HG02763 (cell line): ENCODE measurements at regions not wholly inside any gene's neighbourhood (a gene's known extent, or its start where the extent isn't known, plus 50 kb on each side); places are given as distances from the start of the nearest gene placed in this dataset.
"Not testable (repeated sequence)": the region's sequence is repeated elsewhere in the genome, so short reads cannot be mapped to it uniquely, and the experiment has no call there.

Source experiments
- ATAC-seq: cut with Tn5 transposase; IDR thresholded peaks from one replicate; pipeline ENCODE4 v1.9.1; 2021; ENCODE audit warnings: mild to moderate bottlenecking, moderate library complexity; ENCODE audit not compliant: unreplicated experiment

DNA sequence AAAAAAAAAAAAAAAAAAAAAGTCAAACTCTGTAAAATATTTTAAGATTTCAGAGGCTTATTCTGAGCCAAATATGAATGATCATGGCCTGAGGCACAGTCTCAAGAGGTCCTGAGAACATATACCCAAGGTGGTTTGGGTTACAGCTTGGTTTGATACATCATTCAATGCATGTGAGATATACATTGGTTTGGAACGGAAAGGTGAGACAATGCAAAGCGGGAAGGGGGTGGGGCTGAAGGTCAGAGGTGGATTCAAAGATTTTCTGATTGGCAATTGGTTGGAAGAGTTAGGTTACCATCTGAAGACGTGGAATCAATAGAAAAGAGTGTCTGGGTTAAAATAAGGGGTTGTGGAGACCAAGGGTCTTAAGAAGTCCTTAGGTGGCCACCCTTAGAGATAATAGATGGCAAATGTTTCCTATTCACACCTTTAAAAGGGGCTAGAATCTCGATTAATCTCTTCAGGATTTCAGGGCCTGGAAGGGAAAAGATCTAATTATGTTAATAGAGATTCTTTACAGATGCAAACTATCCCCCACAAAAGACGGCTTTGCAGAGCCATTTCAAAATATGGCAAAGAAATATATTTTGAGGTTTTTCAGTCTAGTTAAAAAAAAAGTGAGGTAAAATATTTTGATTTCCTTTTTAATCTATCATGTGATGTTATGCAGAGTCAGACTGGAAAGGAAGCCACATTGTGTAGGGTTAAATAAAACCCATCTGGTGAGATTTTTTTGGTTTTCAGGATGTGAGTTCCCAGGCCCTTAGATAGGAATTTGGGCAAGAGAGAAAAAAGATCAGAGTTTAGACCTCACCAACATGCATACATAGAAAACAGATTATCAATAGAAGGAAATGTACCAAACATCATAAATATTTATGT is 173.8 kb upstream of the CNOT2 start:
- no peak for ATAC-seq

DNA sequence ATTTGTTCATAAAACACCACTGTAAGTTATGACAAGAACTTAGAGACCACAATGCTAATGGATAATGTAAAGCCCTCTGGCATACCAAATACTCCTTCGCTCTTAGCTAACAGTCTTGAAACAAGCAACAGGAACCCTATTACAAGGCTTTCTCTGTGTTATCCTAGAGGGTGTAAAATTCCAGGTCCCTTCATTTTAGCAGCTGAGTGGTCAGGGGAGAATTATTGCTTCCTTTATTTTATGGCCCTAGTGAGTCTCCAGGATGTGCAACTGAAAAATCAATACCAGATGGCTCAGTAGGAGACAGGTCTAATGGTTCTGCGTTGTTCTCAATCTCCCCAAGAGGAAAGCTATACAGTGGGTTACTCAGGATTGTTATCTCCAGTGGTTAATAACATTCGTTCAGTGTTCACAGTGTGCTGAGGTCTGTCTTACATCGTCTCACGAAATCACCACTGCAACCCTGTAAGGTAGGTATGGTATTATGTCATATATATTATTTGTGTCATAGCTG is 172.7 kb upstream of the CNOT2 start:
- no peak for ATAC-seq

DNA sequence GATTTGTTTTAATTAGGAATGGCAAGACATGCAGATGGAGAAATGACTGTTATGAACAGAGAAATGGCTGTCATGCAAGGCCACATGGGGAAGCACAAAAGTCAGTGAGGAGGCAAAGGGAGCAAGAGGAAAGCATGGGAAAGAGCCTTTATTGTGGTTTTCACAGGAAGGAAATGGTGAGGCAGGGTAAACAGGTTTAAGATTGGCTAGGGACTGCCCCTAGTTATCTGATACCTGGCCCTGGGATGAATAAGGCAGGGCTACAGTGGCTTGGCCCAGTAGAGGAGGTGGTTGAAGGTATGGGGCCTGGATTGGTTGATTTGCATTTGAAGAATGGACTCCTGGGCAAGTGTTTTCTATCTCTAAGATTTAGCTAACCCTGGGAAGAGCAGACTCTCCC is 168.7 kb upstream of the CNOT2 start:
- no peak for ATAC-seq

DNA sequence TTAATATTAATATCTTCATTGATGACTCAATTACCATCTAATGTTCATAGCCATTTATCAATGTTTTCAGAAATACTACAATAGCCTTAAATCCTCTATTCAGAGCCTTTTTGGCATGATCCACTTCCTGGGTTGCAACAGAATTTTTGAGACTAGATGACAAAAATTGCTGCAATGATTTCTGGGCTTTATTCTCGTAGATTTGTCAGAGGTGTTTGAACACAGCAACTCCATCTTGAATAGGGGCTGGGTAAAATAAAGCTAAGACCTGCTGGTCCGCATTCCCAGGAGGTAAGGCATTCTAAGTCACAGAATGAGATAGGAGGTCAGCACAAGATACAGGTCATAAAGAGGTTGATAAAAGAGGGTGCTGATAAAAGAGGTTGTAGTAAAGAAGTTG is 165.8 kb upstream of the CNOT2 start:
- no peak for ATAC-seq

DNA sequence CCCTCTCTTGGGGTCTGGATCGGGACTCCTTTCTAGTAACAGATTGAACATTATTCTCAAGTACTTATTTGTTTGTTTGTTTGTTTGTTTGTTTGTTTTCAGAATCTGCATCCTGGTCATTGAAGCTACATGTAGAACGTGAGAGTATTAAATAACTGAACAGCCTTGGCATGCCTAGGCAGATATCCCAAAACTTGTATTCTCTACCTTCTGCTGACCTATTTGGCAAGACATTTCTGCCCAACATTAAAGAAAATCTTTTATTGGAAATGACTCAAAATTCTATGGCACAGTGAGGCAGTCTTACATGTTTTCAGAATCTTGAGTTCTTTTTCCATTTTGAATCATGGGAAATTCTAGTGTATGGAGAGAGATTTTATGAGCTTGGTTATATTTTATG is 165.1 kb upstream of the CNOT2 start:
- no peak for ATAC-seq

DNA sequence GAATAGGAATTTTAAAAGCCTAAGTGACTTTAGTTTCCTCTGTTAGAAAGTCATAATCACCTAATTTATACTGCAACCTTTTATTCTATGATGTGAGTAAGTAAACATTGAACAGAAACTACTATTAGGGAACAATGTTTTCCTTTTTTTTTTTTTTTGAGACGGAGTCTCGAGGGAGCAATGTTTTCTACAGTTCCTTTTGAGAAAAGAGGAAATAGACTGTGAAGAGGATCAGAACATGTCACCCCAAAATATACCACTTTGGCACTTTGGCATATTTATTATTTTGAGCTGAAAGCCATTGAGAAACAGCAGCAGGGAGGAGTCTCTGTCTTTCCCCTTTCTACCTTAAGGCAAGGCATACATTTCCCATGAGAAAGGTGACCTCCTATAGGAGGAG is 162.7 kb upstream of the CNOT2 start:
- ATAC-seq = no peak

DNA sequence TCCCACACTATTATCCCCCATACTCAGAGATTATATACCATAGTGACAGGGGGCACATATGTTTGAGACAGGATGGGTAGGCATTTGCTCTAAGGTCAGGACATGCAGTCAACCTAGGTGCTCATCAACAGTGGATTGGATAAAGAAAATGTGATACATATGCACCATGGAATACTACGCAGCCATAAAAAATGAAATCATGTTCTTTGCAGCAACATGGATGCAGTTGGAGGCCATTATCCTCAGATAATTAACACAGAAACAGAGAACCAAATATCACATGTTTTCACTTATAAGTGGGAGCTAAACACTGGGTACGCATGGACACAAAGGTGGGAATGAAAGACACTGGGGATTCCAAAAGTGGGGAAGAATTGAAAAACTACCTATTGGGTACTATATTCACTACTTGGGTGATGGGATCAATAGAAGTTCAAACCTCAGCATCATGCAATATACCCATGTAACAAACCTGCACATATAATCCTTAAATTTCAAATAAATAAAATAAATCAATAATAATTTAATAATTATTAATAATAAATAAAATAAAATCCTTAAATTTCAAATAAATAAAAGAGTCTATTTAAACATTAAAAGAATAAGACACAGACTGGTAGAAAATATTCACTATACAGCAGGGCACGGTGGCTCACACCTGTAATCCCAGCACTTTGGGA is 160.1 kb upstream of the CNOT2 start:
- ATAC-seq = no peak

DNA sequence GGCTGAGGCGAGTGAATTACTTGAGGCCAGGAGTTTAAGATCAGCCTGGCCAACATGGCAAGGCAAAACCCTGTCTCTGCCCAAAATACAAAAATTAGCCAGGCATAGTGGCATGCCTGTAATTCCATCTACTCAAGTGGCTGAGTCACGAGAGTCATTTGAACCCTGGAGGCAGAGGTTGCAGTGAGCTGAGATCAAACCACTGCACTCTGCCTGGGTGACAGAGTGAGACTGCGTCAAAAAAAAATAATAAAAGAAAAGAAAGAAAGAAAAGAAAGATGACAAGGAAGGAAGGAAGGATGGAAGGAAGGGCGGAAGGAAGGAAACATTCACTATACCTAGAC is 159.6 kb upstream of the CNOT2 start:
- ATAC-seq = no peak

DNA sequence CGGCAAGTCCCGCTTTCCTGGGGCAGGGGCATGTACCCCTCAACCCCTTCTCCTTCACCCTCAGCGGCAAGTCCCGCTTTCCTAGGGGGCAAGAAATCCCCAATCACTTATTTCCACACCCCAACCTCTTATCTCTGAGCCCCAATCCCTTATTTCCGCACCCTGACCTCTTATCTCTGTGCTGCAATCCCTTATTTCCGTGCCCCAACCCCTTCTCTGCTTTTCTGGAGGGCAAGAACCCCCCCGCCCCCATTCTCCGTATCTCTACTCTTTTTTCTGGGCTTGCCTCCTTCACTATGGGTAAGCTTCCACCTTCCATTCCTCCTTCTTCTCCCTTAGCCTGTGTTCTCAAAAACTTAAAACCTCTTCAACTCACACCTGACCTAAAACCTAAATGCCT is 156.9 kb upstream of the CNOT2 start:
- ATAC-seq = not testable (repeated sequence)

DNA sequence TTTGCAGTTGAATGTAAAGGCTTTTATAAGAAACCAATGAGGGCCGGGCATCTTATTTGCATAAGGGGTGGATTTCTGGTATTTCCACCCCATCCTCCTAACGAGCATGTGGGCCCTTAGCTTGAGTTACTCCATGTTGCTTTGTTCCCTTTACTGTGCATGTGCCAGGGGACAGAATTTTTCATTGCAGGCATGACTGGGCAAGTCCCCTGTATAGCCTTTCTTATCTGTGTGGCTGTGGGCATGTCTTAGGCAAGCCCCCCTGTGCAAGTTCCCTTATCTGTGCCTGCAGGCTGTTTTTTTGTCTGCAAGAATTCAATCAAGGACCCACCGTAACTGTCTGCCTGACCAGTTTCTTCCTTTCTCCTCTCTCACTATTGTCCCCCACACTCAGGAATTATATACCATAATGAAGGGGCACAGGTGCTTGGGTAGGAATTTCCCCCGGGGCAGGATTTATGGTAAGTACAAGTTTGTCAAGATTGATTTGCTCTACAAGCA is 152.2 kb upstream of the CNOT2 start:
- ATAC-seq = no peak

DNA sequence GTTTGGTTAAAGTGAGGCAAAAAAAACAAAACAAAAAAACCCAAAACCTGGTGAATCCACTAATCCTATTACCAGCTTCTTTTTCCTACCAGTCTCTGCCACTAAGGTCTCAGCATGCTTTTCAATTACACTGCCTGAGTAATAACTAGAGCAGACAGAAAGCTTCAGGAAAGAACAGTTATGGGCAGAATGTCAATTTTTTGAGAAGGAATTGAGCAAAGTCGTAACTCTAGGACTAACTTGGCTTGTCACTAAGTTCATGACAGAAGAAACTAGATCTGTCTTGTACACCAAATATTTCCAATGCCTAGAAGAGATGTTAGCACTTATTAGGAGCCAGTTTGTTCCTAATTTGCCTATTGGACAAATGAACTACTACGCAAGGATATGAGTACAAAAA is 148.8 kb upstream of the CNOT2 start:
- ATAC-seq = no peak

DNA sequence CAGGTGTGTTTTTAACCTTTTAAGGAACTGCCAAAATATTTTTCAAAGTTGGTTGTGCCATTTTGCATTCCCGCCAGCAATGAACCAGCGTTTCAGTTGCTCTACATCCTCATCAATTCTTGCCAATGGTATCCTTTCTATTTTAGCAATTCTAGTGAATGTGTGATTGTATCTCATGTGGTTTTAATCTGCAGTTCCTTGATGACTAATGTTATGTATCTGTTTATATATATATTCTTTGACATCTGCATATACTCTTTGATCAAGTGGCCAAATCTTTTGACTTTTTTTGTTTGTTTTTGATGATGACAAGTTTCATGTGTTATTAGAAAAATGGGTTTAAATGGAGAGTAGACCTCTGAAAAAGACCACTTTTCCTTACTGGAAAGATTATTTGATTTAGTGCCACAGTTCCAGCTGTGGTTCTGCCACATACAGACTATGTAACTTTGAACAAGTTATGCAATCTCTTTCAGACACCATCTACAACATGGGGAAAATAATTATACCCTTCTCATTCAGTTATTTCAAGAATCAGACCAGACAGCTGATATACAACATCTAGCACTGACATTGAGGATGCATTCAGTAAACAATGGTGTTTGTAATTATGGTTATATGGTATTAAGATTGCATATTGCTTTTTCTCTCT is 146.3 kb upstream of the CNOT2 start:
- ATAC-seq = no peak

DNA sequence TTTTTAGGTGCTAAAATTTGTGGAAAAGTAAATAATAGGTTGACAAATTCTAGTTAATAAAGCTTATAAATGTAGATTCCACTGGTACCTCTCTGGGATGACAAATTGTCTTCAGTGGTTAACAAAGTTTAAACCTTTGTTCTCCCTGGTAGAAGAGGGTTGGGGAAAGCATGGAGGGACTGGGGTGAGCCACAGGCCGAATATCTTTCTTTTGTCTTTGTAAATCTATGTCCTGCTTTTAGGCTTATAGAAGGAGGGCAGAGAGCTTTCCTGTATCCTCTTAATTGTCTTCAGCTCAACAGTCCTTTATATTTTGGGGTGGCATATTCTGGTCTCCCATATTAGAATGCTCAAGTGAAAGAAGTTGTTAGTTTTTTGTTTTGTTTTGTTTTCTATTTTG is 142.2 kb upstream of the CNOT2 start:
- ATAC-seq = no peak

DNA sequence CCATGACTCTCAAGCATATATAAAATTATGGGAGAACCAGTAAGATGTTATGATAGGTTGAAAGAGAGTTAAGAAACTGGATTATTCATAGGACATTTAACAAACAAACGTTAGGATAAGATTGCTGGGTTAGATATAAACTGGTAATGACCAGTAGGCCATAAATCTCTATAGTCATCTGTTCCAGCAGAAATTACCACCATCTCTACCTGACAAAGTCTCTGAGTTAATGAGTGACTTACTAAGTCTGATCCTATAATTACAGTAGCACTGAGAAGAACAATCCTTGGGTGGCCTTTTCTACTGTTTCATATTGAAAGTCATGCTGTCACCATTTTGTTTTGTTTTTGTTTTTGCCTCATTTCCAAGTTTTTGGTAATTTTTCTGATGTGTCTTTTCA is 136.9 kb upstream of the CNOT2 start:
- no peak for ATAC-seq

DNA sequence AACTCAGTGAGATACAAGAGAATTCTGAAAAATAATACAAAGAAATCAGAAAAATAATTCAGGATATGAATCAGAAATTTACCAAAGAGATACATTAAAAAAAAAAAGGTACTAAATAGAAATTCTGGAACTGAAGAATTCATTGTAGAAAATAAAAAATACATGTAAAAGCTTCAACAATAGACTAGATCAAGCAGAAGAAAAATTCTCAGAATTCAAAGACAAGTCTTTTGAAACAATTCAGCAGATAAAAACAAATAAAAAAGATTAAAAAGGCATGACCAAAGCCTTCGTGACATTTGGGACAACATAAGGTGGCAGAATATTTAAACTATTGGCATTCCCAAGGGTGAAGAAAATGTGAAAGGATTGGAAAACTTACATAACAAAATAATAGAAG is 133.1 kb upstream of the CNOT2 start:
- no peak for ATAC-seq

DNA sequence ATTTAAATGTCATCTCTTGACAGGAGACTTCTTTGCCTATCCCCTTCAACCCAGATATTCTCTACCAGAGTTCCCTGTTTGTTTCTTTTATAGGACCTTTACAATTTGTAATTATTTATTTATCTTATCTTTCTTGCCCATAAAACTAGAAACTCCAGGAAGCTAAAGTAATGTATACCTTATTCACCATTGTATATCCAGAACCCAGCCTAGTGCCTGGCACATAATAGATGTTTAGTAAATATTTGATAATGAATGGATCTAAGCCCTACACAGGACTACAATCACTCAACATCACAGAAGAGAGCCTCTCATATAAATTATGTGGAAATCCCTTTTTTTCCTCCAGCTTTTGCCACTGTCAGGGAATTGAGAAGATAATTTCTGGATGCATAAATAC is 125.6 kb upstream of the CNOT2 start:
- no peak for ATAC-seq

DNA sequence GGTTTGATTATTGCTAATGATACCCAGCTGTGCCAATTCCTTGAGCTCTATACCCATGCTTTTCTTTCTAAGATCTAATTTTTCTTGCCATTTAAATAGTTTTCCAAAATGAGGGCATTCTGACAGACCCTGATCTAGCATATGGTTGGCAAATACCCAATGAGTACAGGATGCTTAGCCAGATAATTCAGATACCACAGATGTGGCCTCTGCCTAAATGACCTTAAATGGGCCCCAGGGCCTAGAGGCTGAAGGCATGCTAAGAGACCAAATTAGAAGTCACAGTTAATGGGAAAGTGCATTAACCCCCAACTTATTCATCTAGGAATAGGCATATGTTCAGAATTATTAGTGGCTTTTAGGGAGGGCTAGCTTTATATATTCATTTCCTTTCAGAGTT is 122.3 kb upstream of the CNOT2 start:
- ATAC-seq = no peak

DNA sequence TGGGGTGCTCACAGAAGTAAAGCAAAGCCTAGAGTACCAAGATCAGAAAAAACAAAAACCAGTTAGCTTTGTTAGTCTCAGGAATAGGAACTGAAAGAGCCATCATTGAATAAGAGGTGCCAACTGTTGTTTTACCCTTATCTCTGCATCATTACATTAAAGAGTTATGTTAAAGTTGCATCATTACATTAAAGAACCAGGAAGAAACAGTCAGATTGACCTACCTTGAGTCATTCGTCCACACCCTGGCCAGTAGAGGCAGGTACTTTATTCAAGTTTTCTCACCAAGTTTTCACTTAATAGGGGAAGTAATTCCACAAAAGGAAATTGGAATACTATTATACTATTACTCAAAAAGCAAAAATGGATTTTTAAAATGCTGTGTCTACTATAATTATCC is 121.7 kb upstream of the CNOT2 start:
- ATAC-seq = no peak

DNA sequence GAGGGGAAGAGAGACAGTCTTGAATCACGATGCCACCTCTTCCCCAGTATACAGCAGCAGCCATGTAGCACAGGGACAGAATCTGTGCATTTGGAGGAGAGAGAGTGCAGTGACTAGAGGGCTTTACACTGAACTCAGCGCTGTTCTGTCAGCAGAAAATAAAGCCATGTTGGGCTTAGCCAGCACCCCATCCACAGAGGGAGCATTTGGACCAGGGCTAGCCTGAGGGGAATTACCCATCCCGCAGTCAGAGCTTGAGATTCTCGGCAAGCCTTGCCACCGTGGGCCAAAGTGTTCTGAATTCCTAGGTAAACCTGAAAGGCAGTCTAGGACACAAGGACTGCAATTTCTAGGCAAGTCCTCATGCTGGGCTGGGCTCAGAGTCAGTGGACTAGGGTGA is 120.4 kb upstream of the CNOT2 start:
- no peak for ATAC-seq

DNA sequence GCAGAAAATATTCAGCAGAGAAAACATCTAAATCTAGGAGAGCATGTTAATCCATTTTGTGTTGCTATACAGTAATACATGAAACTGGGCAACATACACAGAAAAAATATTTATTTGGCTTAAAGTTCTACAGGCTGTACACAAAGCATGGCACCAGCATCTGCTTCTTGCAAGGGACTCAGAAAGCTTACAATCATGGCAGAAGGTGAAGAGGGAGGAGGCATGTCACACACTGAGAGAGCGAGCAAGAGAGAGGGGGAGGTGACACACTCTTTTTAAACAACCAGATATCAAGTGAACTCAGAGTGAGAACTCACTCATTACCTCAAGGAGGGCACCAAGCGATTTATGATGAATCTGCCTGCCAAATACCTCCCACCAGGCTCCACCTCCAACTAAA is 94.2 kb upstream of the CNOT2 start:
- no peak for ATAC-seq

DNA sequence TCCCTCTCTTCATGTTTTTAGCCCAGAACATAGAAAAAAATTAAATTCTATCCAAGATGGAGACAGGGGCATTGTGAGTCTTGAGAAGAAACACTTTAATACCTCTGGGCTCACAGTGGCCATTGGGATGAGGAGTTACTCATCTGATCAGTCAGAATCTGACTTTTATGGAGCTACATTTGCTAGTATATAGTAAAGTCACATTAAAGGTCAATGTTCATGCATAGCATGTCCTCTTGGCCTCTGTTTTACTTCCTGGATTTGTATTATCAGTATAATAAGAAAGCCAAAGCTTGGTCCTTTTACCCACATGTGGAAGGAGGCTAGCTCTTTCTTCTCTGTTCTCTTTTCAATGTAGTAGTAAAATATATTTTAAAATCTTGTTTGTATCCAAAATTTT is 93.6 kb upstream of the CNOT2 start:
- ATAC-seq = no peak

DNA sequence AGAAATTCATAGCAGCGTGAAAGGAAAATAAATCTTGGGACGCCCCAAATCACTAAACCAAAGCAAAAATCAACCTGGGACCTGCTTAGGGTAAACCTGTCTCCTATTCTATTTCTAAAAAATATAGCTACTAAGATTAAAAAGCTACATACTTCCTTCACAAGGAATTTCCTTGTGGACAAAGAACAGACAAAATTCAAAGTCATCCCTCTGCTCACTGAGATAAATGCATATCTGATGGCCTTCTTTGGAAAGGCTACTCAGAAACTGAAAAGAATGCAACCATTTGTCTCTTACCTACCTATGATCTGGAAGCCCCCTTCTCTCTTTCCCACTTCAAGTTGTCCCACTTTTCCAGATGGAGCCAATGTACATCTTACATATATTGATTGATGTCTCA is 93.0 kb upstream of the CNOT2 start:
- ATAC-seq = no peak
